ENCODE measurements at regions not wholly inside any gene's neighbourhood (a gene's known extent, or its start where the extent isn't known, plus 50 kb on each side); places are given as distances from the start of the nearest gene placed in this dataset.

GRCh38 chr20:22984606-22985005 lies 50.5 kb upstream of the SSTR4 start:
- no peak for DNase-seq (ENCODE audit: low spot score)
- no peaks in the 10 kb centered on the region for H3K4me1 ChIP-seq (replicated peaks)
- TF ChIP-seq POLR2AphosphoS5 (IDR thresholded peaks at IDR 0.05) = no peak
- no peak for TF ChIP-seq CTCF (IDR thresholded peaks at IDR 0.05)
- no peak for TF ChIP-seq POLR2A (IDR thresholded peaks at IDR 0.05)
- intact Hi-C loops (cut with DNase I) = no loop called here
- no peak overlapping the region for H3K27ac ChIP-seq
- WGBS = 80% methylated on average over 8 of the region's 8 CpGs
- H3K27me3 ChIP-seq (replicated peaks; ENCODE audit: insufficient read depth) = no peaks in the 10 kb centered on the region
- H3K4me3 ChIP-seq = no peak overlapping the region
- H3K36me3 ChIP-seq = no peaks in the 10 kb centered on the region
- H3K9me3 ChIP-seq = no peaks in the 10 kb centered on the region

- Histone ChIP-seq H3K9me3 (no peaks in the 10 kb centered on the region), H3K4me1 (replicated peaks) (no peaks in the 10 kb centered on the region), H3K36me3 (no peaks in the 10 kb centered on the region), H3K27ac (no peak overlapping the region), H3K27me3 (replicated peaks; ENCODE audit: insufficient read depth) (no peaks in the 10 kb centered on the region), H3K4me3 (no peak overlapping the region)
- 68% methylated on average over 5 of the region's 5 CpGs for WGBS
- TF ChIP-seq CTCF (IDR thresholded peaks at IDR 0.05) = no peak
- intact Hi-C loops (cut with DNase I) = no loop called here
- DNase-seq (ENCODE audit: low spot score) = no peak
Measured at GRCh38 chr20:22985239-22985778, 49.8 kb upstream of the SSTR4 start.

Measured in prostate gland (tissue), 2 donors.